HEK293T (cell line): ENCODE measurements at regions not wholly inside any gene's neighbourhood (a gene's known extent, or its start where the extent isn't known, plus 50 kb on each side); places are given as distances from the start of the nearest gene placed in this dataset.
"Not testable (repeated sequence)": the region's sequence is repeated elsewhere in the genome, so short reads cannot be mapped to it uniquely, and the experiment has no call there.

Experiments
- CTCF ChIA-PET: fragments of 350-600 bp; formaldehyde crosslinking; extraction: SDS; loops from one replicate; lab custom pipeline; 2021; ENCODE audit warnings: antibody characterized with exemption, inconsistent platforms; lab: Yijun Ruan, JAX
- POLR2A ChIA-PET: fragments of 350-600 bp; formaldehyde crosslinking; extraction: SDS; loops from one replicate; lab custom pipeline; 2020; ENCODE audit warnings: antibody characterized with exemption, inconsistent platforms; lab: Yijun Ruan, JAX
- DNase-seq: peaks from one replicate; pipeline ENCODE4 v3.0.0; 2012; ENCODE audit warnings: mixed read lengths; ENCODE audit errors: extremely low spot score
- ARNT ChIP-seq: fragments of 450-650 bp; IDR thresholded peaks from 2 replicates; pipeline ENCODE4 v1.6.1; 2017; ENCODE audit warnings: mild to moderate bottlenecking
- BHLHE40 ChIP-seq: fragments of 450-650 bp; IDR thresholded peaks from 2 replicates; pipeline ENCODE4 v1.6.1; 2016; ENCODE audit warnings: mild to moderate bottlenecking, moderate library complexity, borderline replicate concordance
- CTBP1 ChIP-seq: fragments of 450-650 bp; IDR thresholded peaks from 2 replicates; pipeline ENCODE4 v1.6.1; 2016; ENCODE audit warnings: borderline replicate concordance
- ELF4 ChIP-seq: fragments of 450-650 bp; IDR thresholded peaks from 2 replicates; pipeline ENCODE4 v1.6.1; 2017; ENCODE audit warnings: antibody characterized with exemption
- FOXA1 ChIP-seq: fragments of 450-650 bp; IDR thresholded peaks from 2 replicates; pipeline ENCODE4 v1.6.1; 2016; ENCODE audit warnings: mild to moderate bottlenecking
- FOXK2 ChIP-seq: fragments of 450-650 bp; IDR thresholded peaks from 2 replicates; pipeline ENCODE4 v1.6.1; 2016; ENCODE audit warnings: mild to moderate bottlenecking
- FOXM1 ChIP-seq: fragments of 450-650 bp; IDR thresholded peaks from 2 replicates; pipeline ENCODE4 v1.6.1; 2017; ENCODE audit warnings: mild to moderate bottlenecking, borderline replicate concordance
- HDGF ChIP-seq: fragments of 450-650 bp; IDR thresholded peaks from 2 replicates; pipeline ENCODE4 v1.6.1; 2017; ENCODE audit warnings: antibody characterized with exemption, borderline replicate concordance
- L3MBTL2 ChIP-seq: fragments of 450-650 bp; conservative IDR thresholded peaks from 2 replicates; pipeline ENCODE4 v1.6.1; 2016; ENCODE audit warnings: mild to moderate bottlenecking
- LEF1 ChIP-seq: fragments of 450-650 bp; IDR thresholded peaks from 2 replicates; pipeline ENCODE4 v1.6.1; 2017; ENCODE audit warnings: mild to moderate bottlenecking, borderline replicate concordance
- NFRKB ChIP-seq: fragments of 450-650 bp; IDR thresholded peaks from 2 replicates; pipeline ENCODE4 v1.6.1; 2016; ENCODE audit warnings: mild to moderate bottlenecking, moderate library complexity
- SP1 ChIP-seq: fragments of 450-650 bp; IDR thresholded peaks from 2 replicates; pipeline ENCODE4 v1.6.1; 2017
- SUZ12 ChIP-seq: fragments of 450-650 bp; IDR thresholded peaks from 2 replicates; pipeline ENCODE4 v1.6.1; 2016; ENCODE audit warnings: mild to moderate bottlenecking
- TARDBP ChIP-seq: fragments of 450-650 bp; IDR thresholded peaks from 2 replicates; pipeline ENCODE4 v1.6.1; 2016
- ZNF384 ChIP-seq: fragments of 450-650 bp; IDR thresholded peaks from 2 replicates; pipeline ENCODE4 v1.6.1; 2016
- TF ChIP-seq, protein P1 (sequence below): fragments of 450-650 bp; IDR thresholded peaks from 2 replicates; pipeline ENCODE4 v1.6.1; 2016

DNA sequence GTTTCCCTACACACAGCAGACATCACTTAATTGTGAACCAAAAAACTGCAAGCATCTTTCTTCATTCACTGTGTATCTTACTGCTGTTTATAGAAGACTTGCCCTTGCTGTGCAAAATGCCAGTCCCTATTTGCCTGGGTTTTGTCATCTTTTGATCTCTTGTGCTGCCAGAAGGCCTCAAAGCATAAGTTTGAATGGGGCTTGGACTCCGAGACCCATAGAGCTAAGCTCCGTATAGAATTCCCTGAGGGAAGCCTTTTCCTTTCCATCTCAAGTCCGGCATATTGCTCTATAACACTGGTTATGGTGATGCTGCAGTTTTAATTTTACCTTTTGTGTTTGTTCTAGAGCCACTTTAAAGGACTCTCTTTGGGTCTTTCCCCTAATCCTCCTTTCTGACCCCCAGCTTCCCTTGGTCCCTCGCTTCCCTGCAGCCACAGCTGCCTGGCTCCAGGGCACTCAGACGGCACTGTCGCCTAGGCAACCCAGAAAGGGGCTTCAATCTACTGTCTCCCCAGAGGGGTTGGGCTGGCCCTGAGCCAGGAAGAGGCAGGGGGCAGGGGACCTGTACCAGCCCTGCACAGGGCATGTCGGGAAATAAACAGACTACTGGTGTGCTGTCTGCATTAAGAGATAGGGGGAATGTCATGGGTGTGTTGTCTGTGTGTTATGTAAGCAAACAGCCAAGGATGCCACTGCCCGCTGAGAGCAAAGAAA is 73.4 kb upstream of the MELK start:
- no peak for DNase-seq
- TF ChIP-seq SP1 (no peak), LEF1 (no peak), ELF4 (no peak), SUZ12 (no peak), FOXA1 (no peak), NFRKB (no peak), BHLHE40 (no peak), FOXM1 (no peak), ZNF384 (no peak), L3MBTL2 (no peak), FOXK2 (no peak), HDGF (no peak), CTBP1 (no peak), ARNT (no peak), TARDBP (no peak)
- TF ChIP-seq, protein P1, sequence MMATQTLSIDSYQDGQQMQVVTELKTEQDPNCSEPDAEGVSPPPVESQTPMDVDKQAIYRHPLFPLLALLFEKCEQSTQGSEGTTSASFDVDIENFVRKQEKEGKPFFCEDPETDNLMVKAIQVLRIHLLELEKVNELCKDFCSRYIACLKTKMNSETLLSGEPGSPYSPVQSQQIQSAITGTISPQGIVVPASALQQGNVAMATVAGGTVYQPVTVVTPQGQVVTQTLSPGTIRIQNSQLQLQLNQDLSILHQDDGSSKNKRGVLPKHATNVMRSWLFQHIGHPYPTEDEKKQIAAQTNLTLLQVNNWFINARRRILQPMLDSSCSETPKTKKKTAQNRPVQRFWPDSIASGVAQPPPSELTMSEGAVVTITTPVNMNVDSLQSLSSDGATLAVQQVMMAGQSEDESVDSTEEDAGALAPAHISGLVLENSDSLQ, result no peak
- CTCF ChIA-PET, result no interaction called here
- POLR2A ChIA-PET, result no interaction called here

DNA sequence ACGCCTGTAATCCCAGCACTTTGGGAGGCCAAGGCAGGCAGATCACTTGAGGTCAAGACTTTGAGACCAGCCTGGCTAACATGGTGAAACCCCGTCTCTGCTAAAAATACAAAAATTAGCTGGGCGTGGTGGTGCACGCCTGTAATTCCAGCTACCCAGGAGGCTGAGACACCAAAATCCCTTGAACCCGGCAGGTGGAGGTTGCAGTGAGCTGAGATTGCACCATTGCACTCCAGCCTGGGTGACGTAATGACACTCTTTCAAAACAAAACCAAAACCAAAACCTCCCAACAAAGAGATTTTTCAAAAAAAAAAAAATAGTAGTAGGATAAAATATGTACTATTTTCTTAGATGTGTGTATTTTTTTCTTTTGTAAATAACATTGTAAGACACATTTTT is 79.1 kb upstream of the MELK start:
- DNase-seq, POLR2A ChIA-PET, CTCF ChIA-PET: not testable (repeated sequence)

DNA sequence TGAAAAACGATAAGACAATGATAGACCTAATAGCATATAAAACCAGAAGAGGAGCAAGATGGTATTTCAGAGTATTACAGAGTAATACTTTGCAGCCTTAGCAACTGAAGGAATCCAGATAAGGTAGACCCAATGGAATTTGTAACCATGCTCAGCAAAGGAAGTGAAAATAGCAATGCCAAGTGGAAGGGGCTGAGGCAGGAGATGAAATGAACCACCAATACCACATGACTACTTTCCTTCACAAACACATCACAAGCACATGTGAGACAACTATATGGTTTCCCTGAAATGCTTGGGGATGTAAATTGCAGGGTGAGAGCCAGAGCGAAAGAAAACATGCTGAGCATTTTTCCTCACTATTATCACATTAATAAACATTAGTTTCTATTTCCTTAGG is 79.8 kb upstream of the MELK start:
- POLR2A ChIA-PET, result no interaction called here
- TF ChIP-seq LEF1 (no peak), HDGF (no peak), FOXM1 (no peak), BHLHE40 (no peak), ELF4 (no peak), FOXA1 (no peak), FOXK2 (no peak), SP1 (no peak), CTBP1 (no peak), NFRKB (no peak), ZNF384 (no peak), ARNT (no peak), L3MBTL2 (no peak), SUZ12 (no peak), TARDBP (no peak)
- TF ChIP-seq, protein P1, result no peak
- CTCF ChIA-PET, result no interaction called here
- DNase-seq, result no peak

DNA sequence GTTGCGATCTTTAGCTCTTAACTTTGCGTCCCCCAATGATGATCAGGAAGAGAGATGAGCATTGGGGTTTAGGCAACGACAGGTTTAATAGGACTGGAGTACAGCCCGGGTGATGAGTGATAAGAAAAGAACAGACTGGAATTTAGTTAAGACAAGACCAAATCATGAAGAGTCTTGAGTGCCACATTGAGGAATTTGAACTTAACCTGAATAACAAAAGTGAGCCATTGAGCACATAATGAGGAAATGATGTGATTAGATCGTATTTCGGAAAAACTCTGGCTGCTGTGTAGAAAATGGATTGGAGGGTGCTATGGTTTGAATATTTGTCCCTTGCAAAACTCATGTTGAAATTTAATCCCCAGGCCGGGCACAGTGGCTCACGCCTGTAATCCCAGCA is 83.2 kb upstream of the MELK start:
- TF ChIP-seq FOXA1, result no peak
- TF ChIP-seq HDGF, result no peak
- no peak for TF ChIP-seq SP1
- TF ChIP-seq TARDBP, result no peak
- no peak for TF ChIP-seq NFRKB
- TF ChIP-seq, protein P1, result no peak
- no peak for TF ChIP-seq ELF4
- no peak for TF ChIP-seq ARNT
- TF ChIP-seq L3MBTL2, result no peak
- no peak for TF ChIP-seq LEF1
- TF ChIP-seq ZNF384, result no peak
- no peak for DNase-seq
- ChIA-PET POLR2A (no interaction called here), CTCF (no interaction called here)

DNA sequence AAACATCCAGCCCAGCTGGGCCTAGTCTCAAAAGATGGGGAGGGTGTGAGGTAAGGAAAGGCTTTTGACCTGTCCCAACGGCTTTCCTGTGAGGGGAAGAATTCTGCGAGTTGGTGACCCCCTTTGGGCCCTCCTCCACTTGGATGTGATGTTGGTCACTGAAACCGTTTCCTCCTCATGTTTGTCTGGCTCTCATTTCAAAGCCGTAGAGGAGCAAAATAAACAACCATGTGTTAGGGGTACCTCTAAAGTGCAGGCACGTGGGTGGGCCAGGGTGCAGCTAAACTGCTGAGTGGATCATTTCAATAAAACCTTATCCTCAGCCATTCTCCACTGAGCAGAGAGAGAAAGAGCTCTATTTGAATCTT is 84.3 kb upstream of the MELK start:
- POLR2A ChIA-PET, result interaction anchor here (0.8 to 1.8 kb wide), 5 partner anchors 9 to 17 kb away, joined by 3 to 5 read pairs (median 4); no protein-coding TSS in a partner anchor
- DNase-seq, result no peak
- TF ChIP-seq L3MBTL2, result peak; percentile 43
- TF ChIP-seq FOXM1, result no peak
- CTCF ChIA-PET, result interaction anchor here (1.6 kb wide), 1 partner anchor 82 kb away, joined by 4 read pairs; no protein-coding TSS in a partner anchor

DNA sequence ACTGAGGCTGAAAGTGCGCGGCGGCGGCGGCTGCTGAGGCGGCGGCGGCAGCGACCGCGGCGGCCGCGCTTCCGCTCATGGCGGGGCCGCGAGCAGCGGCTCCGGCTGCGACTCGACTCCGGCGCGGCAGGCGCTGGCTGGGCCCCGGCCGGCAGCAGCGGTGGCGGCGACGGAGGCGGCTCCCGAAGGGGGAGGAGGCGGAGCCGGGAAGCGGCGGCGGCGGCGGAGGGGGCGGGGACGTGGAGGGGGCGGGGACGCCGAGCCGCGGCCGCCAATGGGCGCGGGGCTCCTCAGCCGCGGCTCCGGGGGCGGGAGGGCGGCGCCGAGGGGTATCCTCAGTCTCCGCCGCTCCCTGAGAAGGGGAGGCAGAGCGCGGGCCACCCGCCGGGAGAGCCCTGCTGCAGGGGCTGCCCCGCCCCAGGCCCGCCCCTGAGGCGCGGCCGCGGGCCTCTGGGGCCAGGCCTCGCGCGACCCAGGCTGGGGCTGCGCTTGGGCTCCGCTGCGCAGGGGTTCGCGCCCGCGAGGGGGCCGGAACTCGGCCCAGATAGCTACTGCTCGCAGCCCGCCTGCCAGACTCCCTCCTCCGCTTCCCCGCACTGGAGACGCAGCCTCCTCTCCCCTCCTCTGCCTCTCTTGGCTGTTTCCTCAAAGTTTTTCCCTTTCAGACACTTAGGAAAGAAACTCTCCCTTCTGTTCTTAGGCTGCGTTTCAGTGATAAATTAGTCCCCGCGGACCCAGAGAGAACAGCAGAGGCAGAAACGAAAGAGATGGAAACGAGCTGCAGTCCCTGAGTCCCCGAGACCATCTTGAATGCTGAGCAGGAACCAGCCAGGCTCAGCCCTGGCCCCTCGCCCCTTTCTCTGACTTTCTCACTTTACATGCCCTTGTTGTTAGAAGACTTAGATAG is 85.0 kb upstream of the MELK start:
- POLR2A ChIA-PET, result interaction anchor here (0.6 to 1.8 kb wide), 7 partner anchors 9 to 20 kb away, joined by 3 to 5 read pairs (median 4); no protein-coding TSS in a partner anchor
- CTCF ChIA-PET, result interaction anchor here (1.6 kb wide), 1 partner anchor 81 kb away, joined by 4 read pairs; no protein-coding TSS in a partner anchor
- peak; percentile 91 for DNase-seq
- TF ChIP-seq LEF1 (0 out of 2 replicates have a peak, but pooled peaks have one; percentile 8), L3MBTL2 (no peak), TARDBP (no peak), NFRKB (no peak), FOXM1 (peak; percentile 21; the same call in 1 of the 2 replicates), SP1 (no peak), CTBP1 (no peak)
